ENCODE measurements at regions not wholly inside any gene's neighbourhood (a gene's known extent, or its start where the extent isn't known, plus 50 kb on each side); places are given as distances from the start of the nearest gene placed in this dataset.

GRCh38 chrX:69110116-69110530 is 55.1 kb downstream of the PJA1 start:
- DNase-seq (ENCODE audit: low spot score), result peak; percentile 51
- intact Hi-C loops (cut with DNase I), result no loop called here

- intact Hi-C loops (cut with DNase I), result no loop called here
- peak; percentile 62 for DNase-seq (ENCODE audit: low spot score)
These were observed 55.5 kb downstream of the PJA1 start for GRCh38 chrX:69109706-69110105.

DNA sequence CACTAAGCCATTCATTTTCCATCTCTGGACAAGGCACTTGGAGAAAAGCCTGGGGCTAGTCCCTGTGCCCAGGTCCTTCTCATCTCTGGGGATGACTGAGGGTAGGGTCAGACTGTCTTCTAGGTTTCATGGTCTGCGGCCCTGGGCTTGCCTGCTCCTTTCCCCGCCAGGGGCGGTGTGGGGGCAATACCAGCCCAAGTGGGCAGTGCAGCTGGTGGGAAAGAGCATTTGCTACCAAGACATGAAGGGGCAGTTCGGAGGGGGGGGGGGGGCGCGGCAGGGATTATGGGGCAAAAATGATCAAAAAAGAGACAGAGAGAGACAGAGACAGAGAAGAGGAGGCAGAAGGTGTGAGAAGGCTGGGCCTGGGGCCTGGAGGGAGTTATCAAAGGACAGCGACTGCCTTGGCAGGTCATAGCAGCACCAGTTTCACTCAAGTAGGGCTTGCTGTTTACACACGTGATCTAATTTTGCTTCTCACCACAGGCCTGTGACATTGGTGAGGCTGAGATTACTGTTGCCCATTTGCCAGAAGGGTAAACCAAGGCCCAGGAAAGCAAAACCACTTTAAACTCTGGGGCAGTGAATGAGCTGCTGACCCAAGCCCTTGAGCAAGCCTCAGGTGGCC is 56.1 kb downstream of the PJA1 start:
- intact Hi-C loops (cut with DNase I), result no loop called here
- no peak for DNase-seq (ENCODE audit: low spot score)

- intact Hi-C loops (cut with DNase I), result no loop called here
These were observed 57.4 kb downstream of the PJA1 start for GRCh38 chrX:69107747-69108401.

DNA sequence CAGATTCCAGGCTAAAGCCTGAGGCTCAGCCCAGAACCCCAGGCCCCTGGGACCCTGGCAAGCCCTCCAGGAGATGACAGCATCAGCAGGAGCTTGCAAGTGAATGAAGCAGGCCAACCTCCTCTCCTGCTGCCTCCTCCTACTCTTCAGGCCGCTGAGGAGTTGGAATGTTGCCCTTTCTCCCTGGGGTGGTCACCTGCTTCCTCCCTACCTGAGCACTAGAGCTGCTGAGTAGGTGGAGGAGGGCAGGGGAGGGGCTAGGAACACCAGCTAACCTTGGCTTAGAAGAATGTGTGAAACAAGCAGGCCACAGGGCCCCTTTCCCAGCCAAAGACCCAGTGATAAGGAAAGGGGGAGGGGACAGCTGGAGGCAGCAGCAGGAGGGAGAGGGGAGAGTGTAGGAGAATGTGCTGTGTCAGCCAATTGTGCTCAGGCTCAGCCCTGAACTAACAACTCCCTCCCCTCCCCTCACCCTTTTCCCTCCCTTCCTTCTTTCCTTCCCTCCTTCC is 58.0 kb downstream of the PJA1 start:
- intact Hi-C loops (cut with DNase I), result no loop called here
- no peak for DNase-seq (ENCODE audit: low spot score)

More at GRCh38 chrX:69107747-69108401, 57.4 kb downstream of the PJA1 start:
- DNase-seq (ENCODE audit: low spot score), result no peak

DNA sequence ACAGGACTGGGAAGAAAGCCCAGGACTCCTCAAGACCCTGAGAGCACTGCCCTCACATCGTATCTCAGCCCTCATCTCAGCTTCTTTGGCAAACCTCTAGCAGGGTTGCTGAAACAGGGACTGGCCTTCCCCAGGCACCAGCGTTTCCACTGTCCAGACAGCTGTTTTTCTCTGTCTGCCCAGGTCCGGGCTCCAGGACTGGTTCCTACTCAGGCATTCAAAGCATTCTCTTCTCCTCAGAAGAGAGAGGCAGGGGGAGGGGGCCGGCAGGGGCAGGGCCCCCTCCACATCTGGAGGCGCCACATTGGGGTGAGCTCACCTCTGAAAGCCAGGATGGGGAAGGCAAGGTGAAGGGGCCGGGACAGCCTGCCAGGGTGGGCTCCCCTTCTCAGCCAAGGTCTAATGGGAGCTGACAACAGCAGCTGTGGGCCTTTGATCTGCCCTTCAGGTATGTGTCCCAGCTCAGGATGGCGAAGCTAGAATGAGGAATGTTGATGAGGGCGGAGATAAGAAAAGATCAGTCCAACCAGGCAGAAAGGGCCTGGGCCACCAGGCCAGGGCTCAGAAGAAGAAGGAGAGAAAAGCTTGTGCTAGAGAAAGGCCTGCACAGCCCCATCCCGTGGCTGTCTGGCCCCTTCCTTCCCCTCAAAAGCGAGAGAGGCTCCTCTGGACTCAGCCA is 60.4 kb downstream of the PJA1 start:
- no peak for DNase-seq (ENCODE audit: low spot score)
- intact Hi-C loops (cut with DNase I), result no loop called here

DNA sequence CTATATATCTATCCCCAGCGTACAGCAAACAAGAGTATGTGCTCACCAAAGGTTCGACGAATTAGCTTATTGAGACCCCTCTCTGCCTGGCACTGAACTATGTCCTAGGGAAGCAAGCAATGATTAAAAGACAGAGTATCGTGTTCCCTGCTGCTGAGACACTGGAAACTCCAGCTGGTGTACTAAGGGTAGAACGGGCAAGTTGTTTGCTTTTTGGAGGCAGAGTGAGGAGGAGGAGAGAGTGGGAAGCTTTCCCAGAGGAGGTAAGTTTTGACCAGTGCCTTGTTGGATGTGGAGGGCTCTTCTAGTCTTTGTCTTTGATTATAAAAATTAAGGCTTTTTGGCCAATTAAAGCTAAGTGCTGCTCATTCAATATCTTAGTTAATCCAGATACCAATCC is 61.7 kb downstream of the PJA1 start:
- no peak for DNase-seq (ENCODE audit: low spot score)
- intact Hi-C loops (cut with DNase I), result no loop called here

DNA sequence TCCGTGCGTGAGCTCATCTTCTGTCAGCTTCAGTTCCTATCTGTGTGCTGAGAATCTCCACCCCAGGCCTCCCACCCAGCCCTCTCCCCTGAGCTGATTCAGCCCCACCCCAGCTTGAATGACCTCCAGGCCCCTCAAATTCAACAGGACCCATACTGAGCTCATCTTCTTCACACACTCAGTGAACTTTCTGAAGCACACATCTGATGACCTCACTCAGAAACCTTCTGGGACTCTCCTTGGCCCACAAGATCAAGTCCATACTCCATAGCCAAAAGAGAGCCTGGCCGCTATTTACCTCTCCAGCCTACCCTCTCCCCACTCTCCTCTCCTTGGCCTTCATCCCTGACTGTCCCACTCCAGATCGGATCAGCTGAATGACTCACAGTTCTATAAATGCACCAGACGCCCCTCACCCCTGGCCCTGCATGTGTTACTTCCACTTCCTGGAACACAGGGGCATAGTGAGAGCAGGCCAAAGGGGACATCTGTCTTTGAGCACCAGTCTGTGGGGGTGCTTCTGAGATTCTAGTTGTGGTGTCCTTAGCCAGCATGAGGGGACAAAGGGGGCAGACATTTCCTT is 62.5 kb downstream of the PJA1 start:
- intact Hi-C loops (cut with DNase I), result no loop called here
- no peak for DNase-seq (ENCODE audit: low spot score)

DNA sequence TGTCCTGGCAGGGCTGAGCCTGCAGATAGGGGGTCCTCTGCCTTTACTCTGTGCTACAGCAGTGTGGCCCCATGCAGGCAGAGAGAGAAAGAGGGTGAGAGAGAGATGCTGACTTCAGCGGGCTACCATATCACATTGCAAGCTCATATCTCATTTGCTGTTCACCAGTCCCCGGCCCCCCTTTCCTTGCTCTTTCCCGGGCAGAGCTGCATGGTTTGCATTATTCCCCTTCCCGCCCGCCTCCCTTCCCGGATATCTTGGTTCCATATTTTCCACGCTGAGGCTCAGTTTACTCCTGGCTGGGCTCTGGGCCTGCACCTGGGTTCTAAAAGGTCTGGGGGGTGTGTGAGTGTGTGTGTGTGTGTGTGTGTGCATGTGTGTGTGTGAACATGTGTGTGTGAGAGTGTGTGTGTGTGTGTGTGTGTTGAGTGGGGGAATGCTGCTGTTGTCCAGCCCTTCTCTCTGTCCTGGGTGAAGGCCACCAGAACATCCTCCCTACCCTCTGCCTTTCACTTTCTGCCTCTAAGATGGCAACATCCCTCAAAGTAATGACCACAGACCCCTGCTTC is 63.5 kb downstream of the PJA1 start:
- intact Hi-C loops (cut with DNase I), result no loop called here
- no peak for DNase-seq (ENCODE audit: low spot score)

DNA sequence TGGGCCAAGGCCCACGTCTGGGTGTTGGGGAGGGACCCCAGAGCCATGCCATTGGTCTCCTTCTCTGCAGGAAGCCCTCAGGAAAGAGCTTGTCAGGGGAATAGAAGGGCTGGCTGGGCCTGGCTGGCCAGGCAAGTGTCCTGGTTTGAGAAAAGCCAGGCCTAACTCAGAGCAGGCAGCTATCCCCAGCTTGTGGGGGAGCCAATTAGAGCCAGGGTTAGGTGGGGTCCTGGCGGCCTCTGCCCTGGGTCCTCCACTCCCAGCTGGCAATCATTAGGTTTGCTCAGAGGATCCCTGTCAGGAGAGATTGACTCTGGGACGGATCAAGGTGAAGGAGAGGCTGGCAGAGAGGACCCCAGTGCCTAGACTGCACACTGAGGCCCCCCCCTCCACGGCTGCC is 64.8 kb downstream of the PJA1 start:
- DNase-seq (ENCODE audit: low spot score), result no peak
- intact Hi-C loops (cut with DNase I), result no loop called here

GRCh38 chrX:69097451-69098236 is 67.6 kb downstream of the PJA1 start:
- intact Hi-C loops (cut with DNase I), result loop anchor here in 1 of 2 donors (10.0 kb wide), 1 partner anchor 187 kb away; no protein-coding TSS in a partner anchor
- no peak for DNase-seq (ENCODE audit: low spot score)

GRCh38 chrX:69096963-69097362 is 68.3 kb downstream of the PJA1 start:
- no peak for DNase-seq (ENCODE audit: low spot score)
- intact Hi-C loops (cut with DNase I), result loop anchor here in 1 of 2 donors (10.0 kb wide), 1 partner anchor 188 kb away; no protein-coding TSS in a partner anchor

GRCh38 chrX:69094977-69095669 is 70.1 kb downstream of the PJA1 start:
- DNase-seq (ENCODE audit: low spot score), result no peak
- intact Hi-C loops (cut with DNase I), result loop anchor here in 1 of 2 donors (10.0 kb wide), 1 partner anchor 190 kb away; no protein-coding TSS in a partner anchor

GRCh38 chrX:69093960-69094871 is 71.0 kb downstream of the PJA1 start:
- intact Hi-C loops (cut with DNase I), result loop anchor here in 1 of 2 donors (10.0 kb wide), 1 partner anchor 191 kb away; no protein-coding TSS in a partner anchor
- no peak for DNase-seq (ENCODE audit: low spot score)

DNA sequence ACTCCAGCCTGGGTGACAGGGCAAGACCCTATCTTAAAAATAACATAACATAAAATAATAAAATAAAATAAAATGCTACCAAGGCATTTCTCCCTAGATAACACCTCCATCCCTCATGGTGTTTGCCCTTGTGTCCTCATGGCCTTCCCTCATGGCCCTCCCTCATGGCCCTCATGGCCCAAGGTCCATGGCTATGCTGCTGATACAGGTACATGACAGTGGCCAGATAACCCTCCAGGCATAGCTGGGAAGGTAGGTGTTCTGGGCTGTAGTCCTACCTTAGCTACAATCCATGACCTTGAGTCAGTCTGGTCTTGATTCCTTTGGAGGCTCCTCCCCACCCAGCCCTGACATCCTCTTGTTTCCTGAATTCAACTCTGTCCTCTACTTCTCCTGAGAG is 75.2 kb downstream of the PJA1 start:
- DNase-seq (ENCODE audit: low spot score), result no peak
- intact Hi-C loops (cut with DNase I), result loop anchor here in 1 of 2 donors (10.0 kb wide), 1 partner anchor 195 kb away; no protein-coding TSS in a partner anchor

GRCh38 chrX:69089203-69089602 is 76.0 kb downstream of the PJA1 start:
- intact Hi-C loops (cut with DNase I), result no loop called here
- no peak for DNase-seq (ENCODE audit: low spot score)

All from posterior vena cava (tissue), 2 donors.